ENCODE measurements at regions not wholly inside any gene's neighbourhood (a gene's known extent, or its start where the extent isn't known, plus 50 kb on each side); places are given as distances from the start of the nearest gene placed in this dataset.

DNA sequence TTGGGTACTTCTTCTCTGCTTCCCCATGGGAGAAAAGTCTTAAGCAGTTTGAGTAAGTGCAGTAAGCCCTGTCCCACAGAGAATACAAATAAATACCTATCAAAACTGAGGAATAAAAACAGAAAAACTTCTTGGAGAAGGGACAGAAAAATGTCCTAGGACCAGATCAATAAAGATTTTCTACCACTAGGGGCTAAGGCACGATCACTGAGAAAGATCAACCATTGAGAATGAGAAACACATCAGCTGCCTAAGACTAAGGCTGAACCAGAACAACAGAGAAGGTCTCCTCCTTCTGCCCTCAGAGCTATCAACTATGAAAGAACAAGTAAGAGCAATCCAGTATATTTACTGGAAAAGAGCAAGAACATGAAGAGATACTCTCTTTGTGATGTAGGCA, 763.6 kb upstream of the LRRTM1 start:
- Histone ChIP-seq H3K4me1 (ENCODE audit: control insufficient read depth in 2 of 3, insufficient read depth in 2 of 3, low read depth in 1 of 3, low read length in 3 of 3) (no peaks in the 10 kb centered on the region), H3K9ac (ENCODE audit: low read length in 3 of 3) (no peak overlapping the region), H3K4me3 (ENCODE audit: low read length in 3 of 3) (no peak overlapping the region), H3K36me3 (ENCODE audit: control insufficient read depth in 2 of 3, insufficient read depth in 3 of 3, low read length in 3 of 3) (no peaks in the 10 kb centered on the region), H3K27ac (ENCODE audit: low read depth in 2 of 2, low read length in 2 of 2) (no peak overlapping the region), H3K9me3 (ENCODE audit: control insufficient read depth in 2 of 3, insufficient read depth in 1 of 3, low read length in 3 of 3) (no peaks in the 10 kb centered on the region), H3K27me3 (ENCODE audit: control insufficient read depth, insufficient read depth, low read length) (no peaks in the 10 kb centered on the region)
- TF ChIP-seq, protein P1, sequence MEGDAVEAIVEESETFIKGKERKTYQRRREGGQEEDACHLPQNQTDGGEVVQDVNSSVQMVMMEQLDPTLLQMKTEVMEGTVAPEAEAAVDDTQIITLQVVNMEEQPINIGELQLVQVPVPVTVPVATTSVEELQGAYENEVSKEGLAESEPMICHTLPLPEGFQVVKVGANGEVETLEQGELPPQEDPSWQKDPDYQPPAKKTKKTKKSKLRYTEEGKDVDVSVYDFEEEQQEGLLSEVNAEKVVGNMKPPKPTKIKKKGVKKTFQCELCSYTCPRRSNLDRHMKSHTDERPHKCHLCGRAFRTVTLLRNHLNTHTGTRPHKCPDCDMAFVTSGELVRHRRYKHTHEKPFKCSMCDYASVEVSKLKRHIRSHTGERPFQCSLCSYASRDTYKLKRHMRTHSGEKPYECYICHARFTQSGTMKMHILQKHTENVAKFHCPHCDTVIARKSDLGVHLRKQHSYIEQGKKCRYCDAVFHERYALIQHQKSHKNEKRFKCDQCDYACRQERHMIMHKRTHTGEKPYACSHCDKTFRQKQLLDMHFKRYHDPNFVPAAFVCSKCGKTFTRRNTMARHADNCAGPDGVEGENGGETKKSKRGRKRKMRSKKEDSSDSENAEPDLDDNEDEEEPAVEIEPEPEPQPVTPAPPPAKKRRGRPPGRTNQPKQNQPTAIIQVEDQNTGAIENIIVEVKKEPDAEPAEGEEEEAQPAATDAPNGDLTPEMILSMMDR (IDR thresholded peaks at IDR 0.05; ENCODE audit: borderline replicate concordance, extremely low read depth, insufficient read depth), result no peak
- no peak for DNase-seq
- intact Hi-C loops (cut with DNase I), result no loop called here
- FAIRE-seq, result no peak

GRCh38 chr2:81061016-81061415, 756.5 kb upstream of the LRRTM1 start:
- no peak for FAIRE-seq
- Histone ChIP-seq H3K9me3 (ENCODE audit: control insufficient read depth in 2 of 3, insufficient read depth in 1 of 3, low read length in 3 of 3) (no peaks in the 10 kb centered on the region), H3K27ac (ENCODE audit: low read depth in 2 of 2, low read length in 2 of 2) (no peak overlapping the region), H3K36me3 (ENCODE audit: control insufficient read depth in 2 of 3, insufficient read depth in 3 of 3, low read length in 3 of 3) (no peaks in the 10 kb centered on the region), H3K4me3 (ENCODE audit: low read length in 3 of 3) (no peak overlapping the region), H3K4me1 (ENCODE audit: control insufficient read depth in 2 of 3, insufficient read depth in 2 of 3, low read depth in 1 of 3, low read length in 3 of 3) (no peaks in the 10 kb centered on the region), H3K9ac (ENCODE audit: low read length in 3 of 3) (no peak overlapping the region), H3K27me3 (ENCODE audit: control insufficient read depth, insufficient read depth, low read length) (no peaks in the 10 kb centered on the region)
- intact Hi-C loops (cut with DNase I), result no loop called here
- TF ChIP-seq, protein P1 (IDR thresholded peaks at IDR 0.05; ENCODE audit: borderline replicate concordance, extremely low read depth, insufficient read depth), result no peak
- DNase-seq, result no peak

- no peaks in the 10 kb centered on the region for H3K9me3 ChIP-seq (ENCODE audit: control insufficient read depth in 2 of 3, insufficient read depth in 1 of 3, low read length in 3 of 3)
- no peak overlapping the region for H3K4me3 ChIP-seq (ENCODE audit: low read length in 3 of 3)
- H3K4me1 ChIP-seq (ENCODE audit: control insufficient read depth in 2 of 3, insufficient read depth in 2 of 3, low read depth in 1 of 3, low read length in 3 of 3), result no peaks in the 10 kb centered on the region
- no peak overlapping the region for H3K27ac ChIP-seq (ENCODE audit: low read depth in 2 of 2, low read length in 2 of 2)
- no peak for FAIRE-seq
- peak in 2 of 5 donors; percentile 9 to 27 for DNase-seq
- H3K27me3 ChIP-seq (ENCODE audit: control insufficient read depth, insufficient read depth, low read length), result no peaks in the 10 kb centered on the region
- TF ChIP-seq, protein P1 (IDR thresholded peaks at IDR 0.05; ENCODE audit: borderline replicate concordance, extremely low read depth, insufficient read depth), result no peak
- no peak overlapping the region for H3K9ac ChIP-seq (ENCODE audit: low read length in 3 of 3)
- intact Hi-C loops (cut with DNase I), result no loop called here
- no peaks in the 10 kb centered on the region for H3K36me3 ChIP-seq (ENCODE audit: control insufficient read depth in 2 of 3, insufficient read depth in 3 of 3, low read length in 3 of 3)
Measured at GRCh38 chr2:81050580-81051095, 746.1 kb upstream of the LRRTM1 start.

- no peak for DNase-seq
- no peak overlapping the region for H3K9ac ChIP-seq (ENCODE audit: low read length in 3 of 3)
- no peak for FAIRE-seq
- no peaks in the 10 kb centered on the region for H3K4me1 ChIP-seq (ENCODE audit: control insufficient read depth in 2 of 3, insufficient read depth in 2 of 3, low read depth in 1 of 3, low read length in 3 of 3)
- H3K27ac ChIP-seq (ENCODE audit: low read depth in 2 of 2, low read length in 2 of 2), result no peak overlapping the region
- no peak overlapping the region for H3K4me3 ChIP-seq (ENCODE audit: low read length in 3 of 3)
- H3K9me3 ChIP-seq (ENCODE audit: control insufficient read depth in 2 of 3, insufficient read depth in 1 of 3, low read length in 3 of 3), result no peaks in the 10 kb centered on the region
- TF ChIP-seq, protein P1 (IDR thresholded peaks at IDR 0.05; ENCODE audit: borderline replicate concordance, extremely low read depth, insufficient read depth), result no peak
- intact Hi-C loops (cut with DNase I), result no loop called here
- no peaks in the 10 kb centered on the region for H3K36me3 ChIP-seq (ENCODE audit: control insufficient read depth in 2 of 3, insufficient read depth in 3 of 3, low read length in 3 of 3)
- no peaks in the 10 kb centered on the region for H3K27me3 ChIP-seq (ENCODE audit: control insufficient read depth, insufficient read depth, low read length)
Measured at GRCh38 chr2:81043681-81044080, 739.1 kb upstream of the LRRTM1 start.
